NCI-H1417 (cell line): ENCODE measurements at regions not wholly inside any gene's neighbourhood (a gene's known extent, or its start where the extent isn't known, plus 50 kb on each side); places are given as distances from the start of the nearest gene placed in this dataset.

Experiments
- DNase-seq, 3 experiments: peaks; one replicate each; lab custom pipeline; 2025; lab: John Stamatoyannopoulos, UW

GRCh38 chr5:68745448-68745847 is 348.4 kb upstream of the SLC30A5 start:
- DNase-seq = no peak

DNA sequence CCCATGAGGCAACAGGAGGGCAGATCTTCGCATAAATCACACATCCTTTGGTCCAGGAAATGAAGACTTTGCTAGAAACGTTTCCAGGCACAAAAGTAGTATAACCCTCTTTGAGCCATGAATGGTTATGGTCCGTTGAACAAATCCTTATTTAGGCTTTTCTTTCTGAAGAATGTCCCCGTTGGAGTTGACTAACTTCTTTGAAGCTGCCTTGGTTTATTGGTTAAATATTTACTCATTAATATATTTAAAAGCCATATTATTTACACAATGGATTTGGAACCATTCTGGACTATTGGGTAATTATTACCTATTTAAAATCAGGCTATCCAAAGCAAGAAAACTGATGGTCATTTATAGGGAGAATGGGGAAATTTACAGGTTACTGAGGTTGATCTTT is 347.6 kb upstream of the SLC30A5 start:
- no peak for DNase-seq

DNA sequence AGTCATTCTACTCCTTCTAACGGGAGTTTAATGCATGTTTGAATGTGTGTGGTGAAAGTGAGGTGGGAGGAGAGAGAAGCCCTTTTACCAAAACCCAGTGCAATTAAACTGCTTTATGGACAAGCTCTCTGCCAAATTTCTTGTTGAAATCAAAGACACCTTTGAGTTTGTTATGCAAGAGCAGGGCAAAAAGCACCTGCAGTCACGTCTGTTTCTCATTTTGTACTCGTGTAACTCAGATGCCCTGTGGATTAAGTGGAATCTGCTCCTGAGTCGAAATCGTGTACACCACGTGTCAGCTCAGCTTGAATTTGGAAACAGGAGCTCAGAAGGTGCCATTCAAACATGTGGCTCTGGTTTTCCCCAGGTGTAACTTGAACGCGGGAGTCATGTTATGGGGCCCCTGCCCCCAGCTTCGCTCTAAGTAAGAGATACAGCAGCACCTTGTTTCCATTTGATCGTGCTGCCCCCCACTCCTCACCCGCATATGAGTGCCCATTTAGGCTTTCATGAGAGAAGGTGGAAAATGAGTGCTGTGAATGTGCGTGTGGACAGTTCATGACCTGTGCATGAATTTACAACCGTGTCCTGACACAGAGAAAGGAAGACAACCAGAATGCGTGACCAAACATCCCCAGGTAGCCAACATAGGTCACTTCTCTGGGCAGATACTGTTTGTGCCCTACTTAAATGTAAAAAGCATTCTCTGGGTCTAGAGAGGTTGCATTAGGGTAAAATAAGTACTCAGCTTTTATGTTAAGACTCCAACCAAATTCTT is 347.0 kb upstream of the SLC30A5 start:
- DNase-seq = no peak

DNA sequence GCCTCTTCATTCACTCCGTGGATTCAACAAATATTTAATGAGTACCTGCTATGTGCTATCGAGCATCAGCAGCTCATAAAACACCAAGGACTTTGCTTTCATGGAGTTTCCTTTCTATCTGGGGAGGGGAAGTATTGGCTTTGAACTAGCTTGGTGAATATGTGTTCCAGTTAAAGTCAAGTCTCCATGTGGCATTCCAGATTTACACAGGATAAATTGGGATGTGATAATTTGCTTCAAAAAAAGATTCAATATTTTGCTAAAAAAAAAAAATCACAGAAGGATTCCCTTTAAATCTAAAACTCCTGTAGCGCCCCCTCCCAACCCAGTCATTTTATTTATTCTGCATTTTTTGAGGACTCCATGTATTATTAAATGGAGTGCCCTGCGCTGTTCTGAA is 346.3 kb upstream of the SLC30A5 start:
- DNase-seq = no peak

DNA sequence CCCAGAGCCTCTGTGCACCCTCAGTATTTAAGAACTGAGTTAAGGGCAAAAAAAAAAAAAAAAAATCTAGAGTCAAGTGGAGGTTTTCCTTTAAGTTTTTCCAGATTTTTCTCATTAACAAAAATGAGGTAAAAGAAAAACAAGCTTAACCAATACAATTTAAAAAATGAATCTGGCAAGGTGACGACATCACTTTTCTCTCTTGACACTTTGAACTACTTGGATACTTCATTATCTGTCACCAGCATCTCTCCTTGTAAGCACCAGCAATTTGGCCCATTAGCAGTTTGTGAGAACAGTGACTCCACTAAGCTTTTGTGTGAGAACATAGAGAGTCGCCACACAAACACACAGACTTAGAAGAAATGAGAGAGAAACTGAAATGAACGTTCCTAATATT is 345.7 kb upstream of the SLC30A5 start:
- no peak for DNase-seq

DNA sequence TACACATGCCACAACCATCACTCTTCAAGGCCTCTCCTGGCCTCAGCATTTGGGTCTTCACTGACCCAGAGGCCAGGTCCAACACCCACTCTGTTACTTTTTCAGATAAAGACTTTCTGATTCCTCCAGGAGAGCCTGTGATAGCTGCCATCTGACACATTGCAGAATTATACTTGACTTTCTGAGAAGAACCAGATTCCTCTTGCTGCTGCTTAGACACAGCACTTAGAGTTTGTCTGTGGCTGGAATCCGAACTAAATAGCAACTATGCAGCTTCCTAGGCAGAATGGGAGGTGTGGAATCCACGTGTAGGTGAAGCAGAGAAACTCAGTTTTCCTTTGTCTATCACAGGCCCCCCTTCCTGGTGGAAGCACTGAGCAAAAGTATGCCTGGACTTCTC is 344.7 kb upstream of the SLC30A5 start:
- no peak for DNase-seq

GRCh38 chr5:68749631-68750030 is 344.2 kb upstream of the SLC30A5 start:
- no peak for DNase-seq

GRCh38 chr5:68751661-68752060 is 342.2 kb upstream of the SLC30A5 start:
- DNase-seq = no peak

DNA sequence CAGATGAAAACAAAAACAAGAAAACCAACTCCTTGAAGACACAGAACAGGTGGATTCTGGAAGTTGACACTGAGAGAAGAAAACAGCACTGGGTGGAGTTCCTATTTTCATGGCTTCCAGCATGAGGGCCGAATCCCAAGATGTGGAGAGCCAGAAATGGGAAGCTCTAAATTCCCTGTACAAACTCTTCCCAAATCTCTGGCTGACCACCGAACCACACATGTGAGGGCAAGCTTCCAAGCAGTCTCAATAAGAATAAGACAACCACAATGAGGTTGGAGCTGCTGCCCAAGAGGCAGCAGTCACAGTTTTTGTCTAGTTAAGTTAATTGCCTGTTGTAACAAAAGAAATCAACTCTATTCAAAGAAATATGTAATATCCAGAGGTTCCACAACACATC is 339.3 kb upstream of the SLC30A5 start:
- DNase-seq = no peak

GRCh38 chr5:68755293-68755692 is 338.5 kb upstream of the SLC30A5 start:
- no peak for DNase-seq

DNA sequence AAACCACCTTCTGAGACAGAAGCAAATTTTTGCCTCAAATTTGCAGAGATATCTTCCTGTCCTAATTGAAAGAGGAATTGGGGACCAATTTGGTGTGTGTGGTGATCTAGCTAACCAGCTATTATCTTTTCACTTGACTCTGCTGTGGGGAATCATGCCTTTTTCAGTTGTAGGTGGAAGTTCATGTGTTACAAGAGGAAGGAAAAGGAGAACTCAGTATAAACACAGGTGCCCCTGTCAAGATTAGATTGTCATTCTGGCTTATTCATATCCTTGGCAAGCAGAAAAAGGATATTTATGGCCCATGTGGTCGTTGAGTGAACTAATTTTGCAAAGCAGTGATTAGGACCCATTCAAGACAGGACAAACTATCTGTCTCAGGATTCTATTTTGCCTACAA is 336.8 kb upstream of the SLC30A5 start:
- peak in 1 of 3 experiments; percentile 10 for DNase-seq

- DNase-seq = peak in 1 of 3 experiments; percentile 15
Observed at GRCh38 chr5:68757626-68758212, 336.1 kb upstream of the SLC30A5 start.

- DNase-seq = no peak
Observed at GRCh38 chr5:68759593-68759992, 334.2 kb upstream of the SLC30A5 start.

DNA sequence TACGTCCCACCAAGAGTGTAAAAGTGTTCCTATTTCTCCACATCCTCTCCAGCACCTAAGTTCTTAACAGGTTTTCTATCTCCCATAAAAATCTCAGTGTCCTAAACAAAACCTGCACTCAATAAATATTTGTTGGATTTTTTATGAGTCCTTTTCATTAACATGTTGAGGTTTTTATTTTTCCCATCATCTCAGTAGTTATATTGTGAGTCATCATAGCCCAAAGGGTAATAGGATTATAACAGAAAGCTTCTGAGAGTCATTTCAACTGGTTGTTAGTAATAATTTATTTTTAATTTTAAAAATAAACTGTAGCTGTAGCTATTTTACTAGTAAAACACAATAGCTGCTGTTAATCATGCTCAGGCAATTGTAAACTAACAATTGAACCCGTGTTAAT is 331.6 kb upstream of the SLC30A5 start:
- no peak for DNase-seq

DNA sequence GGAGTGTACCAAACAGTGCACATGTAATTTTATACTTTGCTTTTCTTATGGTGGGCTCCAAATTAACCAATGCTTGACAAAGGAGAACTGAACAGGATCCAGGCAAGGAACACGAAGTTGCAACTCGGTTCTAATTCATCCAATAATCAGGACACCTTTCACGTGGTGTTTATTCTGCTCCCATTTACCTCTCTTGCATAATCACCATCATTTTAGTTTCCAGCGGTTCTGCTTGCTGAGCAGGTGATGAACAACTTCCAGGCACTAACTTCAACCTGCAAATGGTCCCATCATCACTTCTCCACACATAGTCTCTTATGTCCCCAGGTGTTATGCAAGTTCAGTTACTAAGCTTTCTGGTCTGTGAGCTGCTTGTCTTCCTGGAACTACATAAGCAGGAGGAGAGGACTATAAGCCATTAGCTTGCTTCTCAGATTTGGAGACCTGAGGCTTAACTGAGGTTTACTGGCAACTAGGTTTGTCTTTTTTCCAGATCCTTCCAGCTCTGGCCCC is 326.8 kb upstream of the SLC30A5 start:
- DNase-seq = no peak

DNA sequence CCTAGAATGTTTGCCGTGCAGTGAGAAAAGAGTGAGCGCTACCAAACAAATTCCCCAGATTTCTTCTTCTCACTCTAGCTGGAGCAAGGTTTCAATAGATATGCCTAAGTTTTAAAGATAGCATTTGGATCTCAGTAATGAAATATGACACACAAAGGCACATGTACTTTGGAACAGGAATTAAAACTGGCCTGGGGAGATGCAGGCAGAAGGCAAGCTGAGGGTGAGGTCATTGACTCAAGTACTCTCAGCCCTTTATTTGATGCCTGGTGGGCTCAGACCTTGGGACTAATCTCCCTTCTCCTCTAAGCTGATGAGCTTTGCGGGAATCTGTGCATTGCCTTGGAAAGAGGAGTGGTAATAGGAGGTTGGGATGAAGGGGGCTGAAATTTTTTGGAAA is 323.3 kb upstream of the SLC30A5 start:
- no peak for DNase-seq

- no peak for DNase-seq
Observed at GRCh38 chr5:68771221-68771620, 322.6 kb upstream of the SLC30A5 start.

DNA sequence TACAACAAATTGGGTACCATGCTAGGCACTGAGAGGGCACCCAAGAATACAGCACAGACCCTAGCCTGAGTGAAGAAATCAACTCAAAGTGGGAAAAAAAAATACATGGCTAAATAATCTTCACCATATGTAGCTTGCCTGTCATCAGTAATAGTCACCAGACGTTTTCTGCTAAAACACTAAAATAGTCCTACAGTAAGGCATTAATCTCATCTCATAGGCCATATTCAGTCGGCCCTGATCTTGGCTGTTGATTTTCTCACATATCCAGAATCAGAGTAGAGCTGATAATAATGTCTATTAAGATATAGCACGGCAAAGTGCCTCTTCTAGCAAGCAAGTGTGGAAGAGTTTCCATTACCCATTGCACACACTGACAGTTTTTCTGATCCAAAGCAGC is 322.1 kb upstream of the SLC30A5 start:
- DNase-seq = no peak

DNA sequence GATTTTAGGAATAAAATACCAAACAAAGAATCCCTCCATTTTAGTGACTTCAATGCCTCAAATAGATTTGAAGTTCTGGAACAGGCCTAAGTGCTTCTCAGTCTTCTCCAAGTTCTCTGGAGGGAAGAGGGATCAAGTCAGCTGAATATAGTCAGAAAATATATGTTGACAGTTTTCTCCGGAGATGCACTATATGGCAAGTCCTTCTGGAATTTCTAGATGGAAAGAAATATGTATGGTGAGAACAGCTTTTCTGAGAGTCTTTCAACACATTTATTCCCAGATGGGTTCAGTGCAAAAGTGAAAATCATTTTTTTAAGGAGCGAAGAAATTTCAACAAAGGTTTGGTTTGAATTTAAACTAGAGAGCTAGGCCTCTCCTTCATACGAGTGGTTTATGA is 317.4 kb upstream of the SLC30A5 start:
- DNase-seq = no peak

DNA sequence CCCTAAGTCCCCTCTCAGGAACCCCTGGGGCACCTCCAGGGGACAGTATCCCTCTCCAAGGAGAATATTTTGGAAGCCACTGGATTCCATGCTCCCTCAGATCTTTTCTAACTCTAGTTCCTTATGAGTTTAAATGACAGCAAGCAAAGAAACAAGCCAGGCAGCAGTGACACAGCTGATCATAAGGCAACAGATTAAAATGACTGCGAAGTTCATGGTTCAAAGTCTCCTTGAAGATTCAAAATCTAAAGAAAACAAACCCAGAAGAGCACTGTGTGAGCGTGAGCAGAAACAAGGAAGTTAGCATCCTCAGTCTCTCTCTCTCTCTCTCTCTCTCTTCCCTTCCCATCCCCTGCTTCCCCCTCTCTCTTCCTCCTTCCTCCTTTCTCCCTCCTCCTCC is 316.7 kb upstream of the SLC30A5 start:
- no peak for DNase-seq

DNA sequence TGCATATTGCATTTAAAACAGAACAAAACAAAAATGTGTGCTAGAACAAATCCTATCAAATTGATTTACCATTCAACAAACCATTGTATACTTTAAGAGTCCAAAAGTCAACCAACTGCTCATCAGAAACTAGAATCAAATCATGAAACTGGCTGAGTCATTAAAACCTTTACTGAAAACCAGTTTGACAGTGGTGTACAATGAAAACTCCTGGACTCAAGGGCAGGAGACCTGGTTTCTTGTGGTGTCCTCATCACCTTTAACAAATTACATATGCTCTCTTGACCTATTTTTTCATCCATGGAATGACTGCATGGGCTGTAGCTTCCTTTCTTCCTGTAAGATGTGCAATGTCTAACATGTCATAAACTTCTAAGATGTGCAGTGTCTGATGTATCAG is 315.3 kb upstream of the SLC30A5 start:
- DNase-seq = no peak

DNA sequence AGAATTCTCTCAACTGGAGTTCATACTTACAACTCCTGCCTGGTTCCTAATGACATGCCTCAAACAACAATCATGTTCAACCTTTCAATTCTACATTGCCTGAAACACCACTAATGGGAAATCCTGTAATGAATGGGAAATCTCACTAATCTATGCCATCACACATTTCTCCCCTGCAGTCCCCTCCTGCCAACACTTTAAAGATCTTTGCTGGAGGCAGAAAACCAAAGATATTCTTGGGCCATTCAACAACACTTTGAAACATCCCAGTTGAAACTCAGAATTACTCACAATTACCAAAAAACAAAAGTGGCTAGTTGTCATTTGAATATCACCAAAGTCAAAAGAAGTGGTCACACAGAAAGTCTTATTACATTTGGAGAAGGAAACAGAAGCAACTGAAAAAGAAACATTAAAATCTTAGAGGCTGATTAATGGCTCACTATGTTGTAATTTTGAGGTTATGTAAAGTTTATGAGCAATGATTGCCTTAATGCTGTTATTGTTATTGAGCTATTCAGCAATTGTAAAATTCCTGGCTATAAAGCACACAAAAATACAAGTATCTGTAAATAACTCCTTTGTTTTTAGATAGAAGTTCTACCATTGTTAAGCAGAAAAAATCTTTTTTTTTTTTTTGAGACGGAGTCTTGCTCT is 313.4 kb upstream of the SLC30A5 start:
- no peak for DNase-seq

DNA sequence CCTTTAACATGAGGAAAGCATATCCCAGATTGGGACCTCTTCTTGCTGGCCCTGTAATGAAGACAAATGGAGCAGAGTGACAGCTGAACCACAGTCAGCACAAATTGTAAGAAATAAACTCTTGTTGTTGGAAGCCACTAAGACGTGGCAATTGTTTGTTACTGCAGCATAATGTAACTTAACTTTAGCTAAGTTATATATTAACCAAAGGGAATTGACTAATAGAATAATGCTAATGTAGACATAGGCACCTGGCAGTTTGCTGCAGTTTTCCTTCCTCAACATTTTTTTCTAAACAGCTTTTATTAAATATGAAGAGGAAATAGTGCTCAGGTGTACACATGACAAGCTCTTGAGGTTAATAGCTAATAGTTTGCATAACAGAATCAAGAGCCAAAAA is 300.7 kb upstream of the SLC30A5 start:
- DNase-seq = no peak
